BJ (cell line): ENCODE measurements at regions not wholly inside any gene's neighbourhood (a gene's known extent, or its start where the extent isn't known, plus 50 kb on each side); places are given as distances from the start of the nearest gene placed in this dataset.

Experiments
- CTCF ChIA-PET: fragments of 350-600 bp; formaldehyde crosslinking; extraction: SDS; loops from one replicate; lab custom pipeline; 2021; ENCODE audit warnings: antibody characterized with exemption, inconsistent platforms; lab: Yijun Ruan, JAX
- POLR2A ChIA-PET: fragments of 300-600 bp; sonication (Branson Sonifier 250); formaldehyde crosslinking; extraction: SDS; loops from one replicate; lab custom pipeline; 2021; ENCODE audit warnings: antibody characterized with exemption; lab: Charles Lee
- DNase-seq: peaks from one replicate; pipeline ENCODE4 v3.0.0-alpha.2; 2011; ENCODE audit warnings: low read depth
- H3K27me3 ChIP-seq: 2 replicates; pipeline ENCODE4 v1.6.0; 2011; ENCODE audit warnings: low read length; ENCODE audit not compliant: control insufficient read depth, insufficient read depth
- H3K36me3 ChIP-seq: 2 replicates; pipeline ENCODE4 v1.5.1; 2011; ENCODE audit warnings: low read length; ENCODE audit not compliant: control insufficient read depth, insufficient read depth
- H3K4me3 ChIP-seq: 2 replicates; pipeline ENCODE4 v1.5.1; 2011; ENCODE audit warnings: low read depth, mild to moderate bottlenecking, control low read depth, low read length
- CTCF ChIP-seq: IDR thresholded peaks from 2 replicates; pipeline ENCODE4 v1.5.1; 2011; ENCODE audit warnings: low read depth, mild to moderate bottlenecking, control low read depth, inconsistent platforms, low read length, moderate library complexity; ENCODE audit not compliant: insufficient read depth

- Histone ChIP-seq H3K36me3 (no peaks in the 10 kb centered on the region), H3K4me3 (no peak overlapping the region), H3K27me3 (no peaks in the 10 kb centered on the region)
- ChIA-PET CTCF (no interaction called here), POLR2A (no interaction called here)
- DNase-seq = no peak
- no peak for TF ChIP-seq CTCF
Measured at GRCh38 chr5:126263591-126264184, 159.5 kb upstream of the GRAMD2B start.

GRCh38 chr5:126265917-126266316 lies 157.3 kb upstream of the GRAMD2B start:
- ChIA-PET CTCF (no interaction called here), POLR2A (no interaction called here)
- no peak for DNase-seq
- no peak overlapping the region for H3K4me3 ChIP-seq
- no peaks in the 10 kb centered on the region for H3K27me3 ChIP-seq
- no peak for TF ChIP-seq CTCF
- no peaks in the 10 kb centered on the region for H3K36me3 ChIP-seq

- DNase-seq = no peak
- H3K36me3 ChIP-seq = no peaks in the 10 kb centered on the region
- no peak for TF ChIP-seq CTCF
- ChIA-PET CTCF (interaction anchor here (0.6 kb wide), 1 partner anchor 15 kb away, joined by 4 read pairs; no protein-coding TSS in a partner anchor), POLR2A (no interaction called here)
- no peak overlapping the region for H3K4me3 ChIP-seq
- no peaks in the 10 kb centered on the region for H3K27me3 ChIP-seq
Measured at GRCh38 chr5:126267438-126267837, 155.8 kb upstream of the GRAMD2B start.

GRCh38 chr5:126268697-126269315 lies 154.4 kb upstream of the GRAMD2B start:
- TF ChIP-seq CTCF = no peak
- Histone ChIP-seq H3K4me3 (no peak overlapping the region), H3K27me3 (no peaks in the 10 kb centered on the region), H3K36me3 (no peaks in the 10 kb centered on the region)
- CTCF ChIA-PET = no interaction called here
- no peak for DNase-seq
- POLR2A ChIA-PET = no interaction called here

GRCh38 chr5:126269511-126269910 lies 153.7 kb upstream of the GRAMD2B start:
- no peaks in the 10 kb centered on the region for H3K36me3 ChIP-seq
- no peak for TF ChIP-seq CTCF
- H3K4me3 ChIP-seq = no peak overlapping the region
- H3K27me3 ChIP-seq = no peaks in the 10 kb centered on the region
- DNase-seq = no peak
- CTCF ChIA-PET = no interaction called here
- POLR2A ChIA-PET = no interaction called here
